ENCODE measurements at regions not wholly inside any gene's neighbourhood (a gene's known extent, or its start where the extent isn't known, plus 50 kb on each side); places are given as distances from the start of the nearest gene placed in this dataset.

DNA sequence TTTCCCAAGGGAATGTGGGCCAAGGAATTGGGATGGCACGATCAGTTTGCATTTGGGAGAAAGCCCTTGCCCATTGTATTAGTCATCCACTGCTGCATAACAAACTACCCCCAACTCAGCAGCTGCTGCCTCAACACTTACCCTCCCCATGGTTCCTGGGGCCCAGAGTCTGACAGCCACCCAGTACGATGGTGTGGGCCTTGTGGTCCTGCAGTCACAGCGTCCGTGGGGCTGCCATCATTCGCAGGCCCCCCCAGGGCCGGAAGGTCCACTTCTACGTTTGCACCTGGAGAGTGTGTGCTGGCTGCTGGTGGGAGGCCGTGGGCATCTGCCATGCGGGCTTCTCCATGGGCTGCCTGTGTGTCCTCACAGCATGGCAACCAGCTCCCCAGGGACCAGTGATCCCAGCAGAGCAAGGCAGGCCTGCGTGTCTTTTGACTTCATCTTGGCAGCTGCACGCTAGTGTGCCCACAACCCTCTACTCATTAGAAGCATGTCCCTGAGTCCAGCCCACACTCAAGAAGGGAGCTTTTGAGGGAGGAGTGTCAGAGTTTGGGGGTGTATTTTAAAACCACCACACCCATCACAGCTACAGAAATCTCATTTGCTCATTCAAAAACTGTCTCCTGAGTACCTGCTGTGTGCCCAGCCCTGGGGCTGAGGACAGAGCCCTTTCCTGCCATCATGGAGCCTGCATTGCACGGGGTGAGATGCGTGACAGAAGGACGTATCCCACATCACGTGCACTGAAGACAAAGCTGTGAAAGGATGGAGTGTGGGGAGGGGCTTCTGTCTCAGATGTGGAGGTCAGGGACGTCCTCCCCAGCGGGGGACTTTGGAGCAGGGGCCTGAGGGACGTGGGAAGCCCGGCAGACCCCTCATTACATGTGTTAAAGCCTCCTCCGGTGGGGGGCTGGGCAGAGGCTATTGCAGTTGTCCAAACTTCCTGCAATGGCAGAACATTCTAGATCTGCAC, 185.0 kb upstream of the ZNF469 start:
- Histone ChIP-seq H3F3A (replicated peaks; ENCODE audit: low read depth) (no peaks in the 10 kb centered on the region), H3K4me2 (no peak overlapping the region), H4K20me1 (replicated peaks; ENCODE audit: insufficient read depth) (no peaks in the 10 kb centered on the region), H3K4me3 (no peak overlapping the region), H3K36me3 (ENCODE audit: insufficient read depth) (no peaks in the 10 kb centered on the region), H3K9me2 (ENCODE audit: insufficient read depth) (no peaks in the 10 kb centered on the region), H3K27ac (ENCODE audit: low read depth) (no peak overlapping the region), H2AFZ (no peak overlapping the region), H3K79me2 (replicated peaks; ENCODE audit: insufficient read depth) (no peaks in the 10 kb centered on the region), H3K27me3 (ENCODE audit: insufficient read depth) (no peaks in the 10 kb centered on the region), H3K4me1 (ENCODE audit: insufficient read depth) (no peaks in the 10 kb centered on the region)
- Mint-ChIP-seq H3K36me3 (ENCODE audit: low read depth) (no peaks in the 10 kb centered on the region; the same call in 2 of the 3 replicates), H3K4me1 (no peaks in the 10 kb centered on the region; the same call in 2 of the 3 replicates), H3K9me3 (peaks cover under 1% of the 10 kb centered on the region), H3K27ac (no peak overlapping the region), H3K27me3 (ENCODE audit: insufficient read depth, low read depth, poor library complexity) (no peaks in the 10 kb centered on the region), H3K4me3 (no peak overlapping the region)
- TF ChIP-seq POLR2AphosphoS5 (IDR thresholded peaks at IDR 0.05; ENCODE audit: low read depth) = no peak
- no peak for TF ChIP-seq EZH2 (IDR thresholded peaks at IDR 0.05; ENCODE audit: low read depth, unreplicated experiment)
- TF ChIP-seq NANOG (IDR thresholded peaks at IDR 0.05; ENCODE audit: borderline replicate concordance) = no peak
- no peak for TF ChIP-seq ZNF331 (CRISPR knock-in tag; IDR thresholded peaks at IDR 0.05; ENCODE audit: low read depth)
- no peak for TF ChIP-seq STAT1 (IDR thresholded peaks at IDR 0.05; ENCODE audit: unreplicated experiment)
- no peak for TF ChIP-seq EZH2phosphoT487 (IDR thresholded peaks at IDR 0.05; ENCODE audit: unreplicated experiment)
- no peak for TF ChIP-seq ZNF114 (CRISPR knock-in tag; IDR thresholded peaks at IDR 0.05)
- TF ChIP-seq, protein P1, sequence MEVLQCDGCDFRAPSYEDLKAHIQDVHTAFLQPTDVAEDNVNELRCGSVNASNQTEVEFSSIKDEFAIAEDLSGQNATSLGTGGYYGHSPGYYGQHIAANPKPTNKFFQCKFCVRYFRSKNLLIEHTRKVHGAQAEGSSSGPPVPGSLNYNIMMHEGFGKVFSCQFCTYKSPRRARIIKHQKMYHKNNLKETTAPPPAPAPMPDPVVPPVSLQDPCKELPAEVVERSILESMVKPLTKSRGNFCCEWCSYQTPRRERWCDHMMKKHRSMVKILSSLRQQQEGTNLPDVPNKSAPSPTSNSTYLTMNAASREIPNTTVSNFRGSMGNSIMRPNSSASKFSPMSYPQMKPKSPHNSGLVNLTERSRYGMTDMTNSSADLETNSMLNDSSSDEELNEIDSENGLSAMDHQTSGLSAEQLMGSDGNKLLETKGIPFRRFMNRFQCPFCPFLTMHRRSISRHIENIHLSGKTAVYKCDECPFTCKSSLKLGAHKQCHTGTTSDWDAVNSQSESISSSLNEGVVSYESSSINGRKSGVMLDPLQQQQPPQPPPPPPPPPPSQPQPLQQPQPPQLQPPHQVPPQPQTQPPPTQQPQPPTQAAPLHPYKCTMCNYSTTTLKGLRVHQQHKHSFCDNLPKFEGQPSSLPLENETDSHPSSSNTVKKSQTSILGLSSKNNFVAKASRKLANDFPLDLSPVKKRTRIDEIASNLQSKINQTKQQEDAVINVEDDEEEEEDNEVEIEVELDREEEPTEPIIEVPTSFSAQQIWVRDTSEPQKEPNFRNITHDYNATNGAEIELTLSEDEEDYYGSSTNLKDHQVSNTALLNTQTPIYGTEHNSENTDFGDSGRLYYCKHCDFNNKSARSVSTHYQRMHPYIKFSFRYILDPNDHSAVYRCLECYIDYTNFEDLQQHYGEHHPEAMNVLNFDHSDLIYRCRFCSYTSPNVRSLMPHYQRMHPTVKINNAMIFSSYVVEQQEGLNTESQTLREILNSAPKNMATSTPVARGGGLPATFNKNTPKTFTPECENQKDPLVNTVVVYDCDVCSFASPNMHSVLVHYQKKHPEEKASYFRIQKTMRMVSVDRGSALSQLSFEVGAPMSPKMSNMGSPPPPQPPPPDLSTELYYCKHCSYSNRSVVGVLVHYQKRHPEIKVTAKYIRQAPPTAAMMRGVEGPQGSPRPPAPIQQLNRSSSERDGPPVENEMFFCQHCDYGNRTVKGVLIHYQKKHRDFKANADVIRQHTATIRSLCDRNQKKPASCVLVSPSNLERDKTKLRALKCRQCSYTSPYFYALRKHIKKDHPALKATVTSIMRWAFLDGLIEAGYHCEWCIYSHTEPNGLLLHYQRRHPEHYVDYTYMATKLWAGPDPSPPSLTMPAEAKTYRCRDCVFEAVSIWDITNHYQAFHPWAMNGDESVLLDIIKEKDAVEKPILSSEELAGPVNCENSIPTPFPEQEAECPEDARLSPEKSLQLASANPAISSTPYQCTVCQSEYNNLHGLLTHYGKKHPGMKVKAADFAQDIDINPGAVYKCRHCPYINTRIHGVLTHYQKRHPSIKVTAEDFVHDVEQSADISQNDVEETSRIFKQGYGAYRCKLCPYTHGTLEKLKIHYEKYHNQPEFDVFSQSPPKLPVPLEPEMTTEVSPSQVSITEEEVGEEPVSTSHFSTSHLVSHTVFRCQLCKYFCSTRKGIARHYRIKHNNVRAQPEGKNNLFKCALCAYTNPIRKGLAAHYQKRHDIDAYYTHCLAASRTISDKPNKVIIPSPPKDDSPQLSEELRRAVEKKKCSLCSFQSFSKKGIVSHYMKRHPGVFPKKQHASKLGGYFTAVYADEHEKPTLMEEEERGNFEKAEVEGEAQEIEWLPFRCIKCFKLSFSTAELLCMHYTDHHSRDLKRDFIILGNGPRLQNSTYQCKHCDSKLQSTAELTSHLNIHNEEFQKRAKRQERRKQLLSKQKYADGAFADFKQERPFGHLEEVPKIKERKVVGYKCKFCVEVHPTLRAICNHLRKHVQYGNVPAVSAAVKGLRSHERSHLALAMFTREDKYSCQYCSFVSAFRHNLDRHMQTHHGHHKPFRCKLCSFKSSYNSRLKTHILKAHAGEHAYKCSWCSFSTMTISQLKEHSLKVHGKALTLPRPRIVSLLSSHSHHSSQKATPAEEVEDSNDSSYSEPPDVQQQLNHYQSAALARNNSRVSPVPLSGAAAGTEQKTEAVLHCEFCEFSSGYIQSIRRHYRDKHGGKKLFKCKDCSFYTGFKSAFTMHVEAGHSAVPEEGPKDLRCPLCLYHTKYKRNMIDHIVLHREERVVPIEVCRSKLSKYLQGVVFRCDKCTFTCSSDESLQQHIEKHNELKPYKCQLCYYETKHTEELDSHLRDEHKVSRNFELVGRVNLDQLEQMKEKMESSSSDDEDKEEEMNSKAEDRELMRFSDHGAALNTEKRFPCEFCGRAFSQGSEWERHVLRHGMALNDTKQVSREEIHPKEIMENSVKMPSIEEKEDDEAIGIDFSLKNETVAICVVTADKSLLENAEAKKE (CRISPR knock-in tag; IDR thresholded peaks at IDR 0.05) = no peak
- TF ChIP-seq CREB1 (CRISPR knock-in tag; IDR thresholded peaks at IDR 0.05; ENCODE audit: low read depth) = no peak
- TF ChIP-seq, protein P2, sequence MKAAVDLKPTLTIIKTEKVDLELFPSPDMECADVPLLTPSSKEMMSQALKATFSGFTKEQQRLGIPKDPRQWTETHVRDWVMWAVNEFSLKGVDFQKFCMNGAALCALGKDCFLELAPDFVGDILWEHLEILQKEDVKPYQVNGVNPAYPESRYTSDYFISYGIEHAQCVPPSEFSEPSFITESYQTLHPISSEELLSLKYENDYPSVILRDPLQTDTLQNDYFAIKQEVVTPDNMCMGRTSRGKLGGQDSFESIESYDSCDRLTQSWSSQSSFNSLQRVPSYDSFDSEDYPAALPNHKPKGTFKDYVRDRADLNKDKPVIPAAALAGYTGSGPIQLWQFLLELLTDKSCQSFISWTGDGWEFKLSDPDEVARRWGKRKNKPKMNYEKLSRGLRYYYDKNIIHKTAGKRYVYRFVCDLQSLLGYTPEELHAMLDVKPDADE (IDR thresholded peaks at IDR 0.05) = no peak
- no peak for TF ChIP-seq JUNB (IDR thresholded peaks at IDR 0.05; ENCODE audit: unreplicated experiment)
- TF ChIP-seq, protein P3, sequence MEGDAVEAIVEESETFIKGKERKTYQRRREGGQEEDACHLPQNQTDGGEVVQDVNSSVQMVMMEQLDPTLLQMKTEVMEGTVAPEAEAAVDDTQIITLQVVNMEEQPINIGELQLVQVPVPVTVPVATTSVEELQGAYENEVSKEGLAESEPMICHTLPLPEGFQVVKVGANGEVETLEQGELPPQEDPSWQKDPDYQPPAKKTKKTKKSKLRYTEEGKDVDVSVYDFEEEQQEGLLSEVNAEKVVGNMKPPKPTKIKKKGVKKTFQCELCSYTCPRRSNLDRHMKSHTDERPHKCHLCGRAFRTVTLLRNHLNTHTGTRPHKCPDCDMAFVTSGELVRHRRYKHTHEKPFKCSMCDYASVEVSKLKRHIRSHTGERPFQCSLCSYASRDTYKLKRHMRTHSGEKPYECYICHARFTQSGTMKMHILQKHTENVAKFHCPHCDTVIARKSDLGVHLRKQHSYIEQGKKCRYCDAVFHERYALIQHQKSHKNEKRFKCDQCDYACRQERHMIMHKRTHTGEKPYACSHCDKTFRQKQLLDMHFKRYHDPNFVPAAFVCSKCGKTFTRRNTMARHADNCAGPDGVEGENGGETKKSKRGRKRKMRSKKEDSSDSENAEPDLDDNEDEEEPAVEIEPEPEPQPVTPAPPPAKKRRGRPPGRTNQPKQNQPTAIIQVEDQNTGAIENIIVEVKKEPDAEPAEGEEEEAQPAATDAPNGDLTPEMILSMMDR (conservative IDR thresholded peaks at IDR 0.05; ENCODE audit: low read depth in 2 of 2) = no peak
- TF ChIP-seq, protein P4, sequence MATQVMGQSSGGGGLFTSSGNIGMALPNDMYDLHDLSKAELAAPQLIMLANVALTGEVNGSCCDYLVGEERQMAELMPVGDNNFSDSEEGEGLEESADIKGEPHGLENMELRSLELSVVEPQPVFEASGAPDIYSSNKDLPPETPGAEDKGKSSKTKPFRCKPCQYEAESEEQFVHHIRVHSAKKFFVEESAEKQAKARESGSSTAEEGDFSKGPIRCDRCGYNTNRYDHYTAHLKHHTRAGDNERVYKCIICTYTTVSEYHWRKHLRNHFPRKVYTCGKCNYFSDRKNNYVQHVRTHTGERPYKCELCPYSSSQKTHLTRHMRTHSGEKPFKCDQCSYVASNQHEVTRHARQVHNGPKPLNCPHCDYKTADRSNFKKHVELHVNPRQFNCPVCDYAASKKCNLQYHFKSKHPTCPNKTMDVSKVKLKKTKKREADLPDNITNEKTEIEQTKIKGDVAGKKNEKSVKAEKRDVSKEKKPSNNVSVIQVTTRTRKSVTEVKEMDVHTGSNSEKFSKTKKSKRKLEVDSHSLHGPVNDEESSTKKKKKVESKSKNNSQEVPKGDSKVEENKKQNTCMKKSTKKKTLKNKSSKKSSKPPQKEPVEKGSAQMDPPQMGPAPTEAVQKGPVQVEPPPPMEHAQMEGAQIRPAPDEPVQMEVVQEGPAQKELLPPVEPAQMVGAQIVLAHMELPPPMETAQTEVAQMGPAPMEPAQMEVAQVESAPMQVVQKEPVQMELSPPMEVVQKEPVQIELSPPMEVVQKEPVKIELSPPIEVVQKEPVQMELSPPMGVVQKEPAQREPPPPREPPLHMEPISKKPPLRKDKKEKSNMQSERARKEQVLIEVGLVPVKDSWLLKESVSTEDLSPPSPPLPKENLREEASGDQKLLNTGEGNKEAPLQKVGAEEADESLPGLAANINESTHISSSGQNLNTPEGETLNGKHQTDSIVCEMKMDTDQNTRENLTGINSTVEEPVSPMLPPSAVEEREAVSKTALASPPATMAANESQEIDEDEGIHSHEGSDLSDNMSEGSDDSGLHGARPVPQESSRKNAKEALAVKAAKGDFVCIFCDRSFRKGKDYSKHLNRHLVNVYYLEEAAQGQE (IDR thresholded peaks at IDR 0.05; ENCODE audit: unreplicated experiment) = no peak
- no peak for ATAC-seq
- no peak for DNase-seq (ENCODE audit: low spot score)
